ENCODE measurements at regions not wholly inside any gene's neighbourhood (a gene's known extent, or its start where the extent isn't known, plus 50 kb on each side); places are given as distances from the start of the nearest gene placed in this dataset.

DNA sequence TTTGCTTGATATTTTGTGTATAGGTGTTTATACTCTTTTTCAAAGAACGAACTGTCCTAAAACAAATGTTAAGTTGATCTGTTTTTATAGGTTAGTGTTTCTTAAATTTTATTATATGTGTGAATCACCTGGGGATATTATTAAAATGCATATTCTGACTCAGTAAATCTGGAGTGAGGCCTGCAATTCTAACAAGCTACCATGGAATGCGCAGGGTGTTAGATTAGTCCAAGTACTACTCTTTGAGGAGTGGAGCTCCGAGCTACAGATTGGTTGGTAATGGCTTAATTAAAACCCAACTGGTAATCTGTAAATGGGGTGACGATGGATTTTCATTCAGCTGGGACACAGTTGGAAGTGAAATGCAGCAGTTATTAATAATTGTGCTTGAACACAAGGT lies 214.1 kb upstream of the UFM1 start:
- DNase-seq (ENCODE audit: low spot score) (no peak), ATAC-seq (no peak)

DNA sequence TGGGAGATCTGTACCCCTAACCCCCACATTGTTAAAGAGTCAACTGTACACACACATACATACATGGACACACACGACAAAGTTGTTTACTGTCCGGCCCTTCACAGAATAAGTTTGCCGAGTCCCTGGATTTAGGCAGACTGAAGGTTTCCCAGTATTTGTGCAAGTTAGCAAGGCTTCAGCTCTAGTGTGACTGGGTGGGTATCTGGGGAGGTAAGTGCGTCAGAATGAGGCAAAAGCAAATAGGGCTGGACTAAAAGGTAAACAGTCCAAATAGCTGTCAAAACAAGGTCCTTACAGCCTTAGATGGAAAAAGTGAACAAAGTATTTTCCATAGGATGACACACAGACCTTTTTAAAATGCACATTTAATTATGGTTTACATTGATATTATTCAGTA lies 228.4 kb upstream of the UFM1 start:
- Mint-ChIP-seq H3K27me3 (ENCODE audit: insufficient read depth, low read depth, poor library complexity) (no peaks in the 10 kb centered on the region), H3K36me3 (ENCODE audit: low read depth) (no peaks in the 10 kb centered on the region), H3K9me3 (no peaks in the 10 kb centered on the region), H3K27ac (no peak overlapping the region; the same call in 1 of the 2 replicates), H3K4me3 (no peak overlapping the region), H3K4me1 (no peaks in the 10 kb centered on the region)
- H3K27ac ChIP-seq (ENCODE audit: low read depth), result no peak overlapping the region
- ATAC-seq, result no peak
- no peak overlapping the region for H2AFZ ChIP-seq
- no peak overlapping the region for H3K4me2 ChIP-seq
- DNase-seq (ENCODE audit: low spot score), result no peak
- no peak overlapping the region for H3K4me3 ChIP-seq
- no peaks in the 10 kb centered on the region for H3K79me2 ChIP-seq (replicated peaks; ENCODE audit: insufficient read depth)
- no peaks in the 10 kb centered on the region for H3K36me3 ChIP-seq (ENCODE audit: insufficient read depth)
- H3F3A ChIP-seq (replicated peaks; ENCODE audit: low read depth), result no peaks in the 10 kb centered on the region
- H3K9me2 ChIP-seq (ENCODE audit: insufficient read depth), result no peaks in the 10 kb centered on the region
- H3K4me1 ChIP-seq (ENCODE audit: insufficient read depth), result no peaks in the 10 kb centered on the region
- no peaks in the 10 kb centered on the region for H3K27me3 ChIP-seq (ENCODE audit: insufficient read depth)
- no peaks in the 10 kb centered on the region for H4K20me1 ChIP-seq (replicated peaks; ENCODE audit: insufficient read depth)
- TF ChIP-seq, protein P1, sequence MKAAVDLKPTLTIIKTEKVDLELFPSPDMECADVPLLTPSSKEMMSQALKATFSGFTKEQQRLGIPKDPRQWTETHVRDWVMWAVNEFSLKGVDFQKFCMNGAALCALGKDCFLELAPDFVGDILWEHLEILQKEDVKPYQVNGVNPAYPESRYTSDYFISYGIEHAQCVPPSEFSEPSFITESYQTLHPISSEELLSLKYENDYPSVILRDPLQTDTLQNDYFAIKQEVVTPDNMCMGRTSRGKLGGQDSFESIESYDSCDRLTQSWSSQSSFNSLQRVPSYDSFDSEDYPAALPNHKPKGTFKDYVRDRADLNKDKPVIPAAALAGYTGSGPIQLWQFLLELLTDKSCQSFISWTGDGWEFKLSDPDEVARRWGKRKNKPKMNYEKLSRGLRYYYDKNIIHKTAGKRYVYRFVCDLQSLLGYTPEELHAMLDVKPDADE (IDR thresholded peaks at IDR 0.05), result no peak
- TF ChIP-seq EZH2 (IDR thresholded peaks at IDR 0.05; ENCODE audit: low read depth, unreplicated experiment) (no peak), POLR2AphosphoS5 (IDR thresholded peaks at IDR 0.05; ENCODE audit: low read depth) (no peak), EZH2phosphoT487 (IDR thresholded peaks at IDR 0.05; ENCODE audit: unreplicated experiment) (no peak), ZNF114 (CRISPR knock-in tag; IDR thresholded peaks at IDR 0.05) (no peak), NANOG (IDR thresholded peaks at IDR 0.05; ENCODE audit: borderline replicate concordance) (no peak), JUNB (IDR thresholded peaks at IDR 0.05; ENCODE audit: unreplicated experiment) (no peak), STAT1 (IDR thresholded peaks at IDR 0.05; ENCODE audit: unreplicated experiment) (no peak), CREB1 (CRISPR knock-in tag; IDR thresholded peaks at IDR 0.05; ENCODE audit: low read depth) (no peak)
- TF ChIP-seq, protein P2, sequence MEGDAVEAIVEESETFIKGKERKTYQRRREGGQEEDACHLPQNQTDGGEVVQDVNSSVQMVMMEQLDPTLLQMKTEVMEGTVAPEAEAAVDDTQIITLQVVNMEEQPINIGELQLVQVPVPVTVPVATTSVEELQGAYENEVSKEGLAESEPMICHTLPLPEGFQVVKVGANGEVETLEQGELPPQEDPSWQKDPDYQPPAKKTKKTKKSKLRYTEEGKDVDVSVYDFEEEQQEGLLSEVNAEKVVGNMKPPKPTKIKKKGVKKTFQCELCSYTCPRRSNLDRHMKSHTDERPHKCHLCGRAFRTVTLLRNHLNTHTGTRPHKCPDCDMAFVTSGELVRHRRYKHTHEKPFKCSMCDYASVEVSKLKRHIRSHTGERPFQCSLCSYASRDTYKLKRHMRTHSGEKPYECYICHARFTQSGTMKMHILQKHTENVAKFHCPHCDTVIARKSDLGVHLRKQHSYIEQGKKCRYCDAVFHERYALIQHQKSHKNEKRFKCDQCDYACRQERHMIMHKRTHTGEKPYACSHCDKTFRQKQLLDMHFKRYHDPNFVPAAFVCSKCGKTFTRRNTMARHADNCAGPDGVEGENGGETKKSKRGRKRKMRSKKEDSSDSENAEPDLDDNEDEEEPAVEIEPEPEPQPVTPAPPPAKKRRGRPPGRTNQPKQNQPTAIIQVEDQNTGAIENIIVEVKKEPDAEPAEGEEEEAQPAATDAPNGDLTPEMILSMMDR (conservative IDR thresholded peaks at IDR 0.05; ENCODE audit: low read depth in 2 of 2), result no peak
- TF ChIP-seq, protein P3, sequence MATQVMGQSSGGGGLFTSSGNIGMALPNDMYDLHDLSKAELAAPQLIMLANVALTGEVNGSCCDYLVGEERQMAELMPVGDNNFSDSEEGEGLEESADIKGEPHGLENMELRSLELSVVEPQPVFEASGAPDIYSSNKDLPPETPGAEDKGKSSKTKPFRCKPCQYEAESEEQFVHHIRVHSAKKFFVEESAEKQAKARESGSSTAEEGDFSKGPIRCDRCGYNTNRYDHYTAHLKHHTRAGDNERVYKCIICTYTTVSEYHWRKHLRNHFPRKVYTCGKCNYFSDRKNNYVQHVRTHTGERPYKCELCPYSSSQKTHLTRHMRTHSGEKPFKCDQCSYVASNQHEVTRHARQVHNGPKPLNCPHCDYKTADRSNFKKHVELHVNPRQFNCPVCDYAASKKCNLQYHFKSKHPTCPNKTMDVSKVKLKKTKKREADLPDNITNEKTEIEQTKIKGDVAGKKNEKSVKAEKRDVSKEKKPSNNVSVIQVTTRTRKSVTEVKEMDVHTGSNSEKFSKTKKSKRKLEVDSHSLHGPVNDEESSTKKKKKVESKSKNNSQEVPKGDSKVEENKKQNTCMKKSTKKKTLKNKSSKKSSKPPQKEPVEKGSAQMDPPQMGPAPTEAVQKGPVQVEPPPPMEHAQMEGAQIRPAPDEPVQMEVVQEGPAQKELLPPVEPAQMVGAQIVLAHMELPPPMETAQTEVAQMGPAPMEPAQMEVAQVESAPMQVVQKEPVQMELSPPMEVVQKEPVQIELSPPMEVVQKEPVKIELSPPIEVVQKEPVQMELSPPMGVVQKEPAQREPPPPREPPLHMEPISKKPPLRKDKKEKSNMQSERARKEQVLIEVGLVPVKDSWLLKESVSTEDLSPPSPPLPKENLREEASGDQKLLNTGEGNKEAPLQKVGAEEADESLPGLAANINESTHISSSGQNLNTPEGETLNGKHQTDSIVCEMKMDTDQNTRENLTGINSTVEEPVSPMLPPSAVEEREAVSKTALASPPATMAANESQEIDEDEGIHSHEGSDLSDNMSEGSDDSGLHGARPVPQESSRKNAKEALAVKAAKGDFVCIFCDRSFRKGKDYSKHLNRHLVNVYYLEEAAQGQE (IDR thresholded peaks at IDR 0.05; ENCODE audit: unreplicated experiment), result no peak

More for the DNA sequence above, 214.1 kb upstream of the UFM1 start:
- H3K79me2 ChIP-seq (replicated peaks; ENCODE audit: insufficient read depth), result no peaks in the 10 kb centered on the region
- Mint-ChIP-seq H3K27ac (no peak overlapping the region), H3K36me3 (ENCODE audit: low read depth) (no peaks in the 10 kb centered on the region), H3K4me1 (0 out of 3 replicates have a peak, but pooled peaks cover 2% of the 10 kb centered on the region), H3K9me3 (no peaks in the 10 kb centered on the region; the same call in 2 of the 3 replicates), H3K27me3 (ENCODE audit: insufficient read depth, low read depth, poor library complexity) (no peaks in the 10 kb centered on the region), H3K4me3 (no peak overlapping the region)
- no peak overlapping the region for H2AFZ ChIP-seq
- H3K36me3 ChIP-seq (ENCODE audit: insufficient read depth), result no peaks in the 10 kb centered on the region
- no peaks in the 10 kb centered on the region for H3K27me3 ChIP-seq (ENCODE audit: insufficient read depth)
- H3K27ac ChIP-seq (ENCODE audit: low read depth), result no peak overlapping the region
- no peaks in the 10 kb centered on the region for H3K4me1 ChIP-seq (ENCODE audit: insufficient read depth)
- no peak overlapping the region for H3K4me2 ChIP-seq
- H4K20me1 ChIP-seq (replicated peaks; ENCODE audit: insufficient read depth), result no peaks in the 10 kb centered on the region
- H3K9me2 ChIP-seq (ENCODE audit: insufficient read depth), result no peaks in the 10 kb centered on the region
- no peaks in the 10 kb centered on the region for H3F3A ChIP-seq (replicated peaks; ENCODE audit: low read depth)
- no peak overlapping the region for H3K4me3 ChIP-seq
- no peak for TF ChIP-seq STAT1 (IDR thresholded peaks at IDR 0.05; ENCODE audit: unreplicated experiment)
- no peak for TF ChIP-seq ZNF114 (CRISPR knock-in tag; IDR thresholded peaks at IDR 0.05)
